ENCODE measurements at regions not wholly inside any gene's neighbourhood (a gene's known extent, or its start where the extent isn't known, plus 50 kb on each side); places are given as distances from the start of the nearest gene placed in this dataset.

- TF ChIP-seq CTCF (IDR thresholded peaks at IDR 0.05) (no peak), POLR2A (IDR thresholded peaks at IDR 0.05) (no peak)
These were observed 61.4 kb downstream of the CD24 start for GRCh38 chr6:106913111-106913510.
